HCT116 (cell line): ENCODE measurements at regions not wholly inside any gene's neighbourhood (a gene's known extent, or its start where the extent isn't known, plus 50 kb on each side); places are given as distances from the start of the nearest gene placed in this dataset.

Source experiments
- ATAC-seq: fragments of 200-7000 bp; cut with Tn5 transposase; 2 replicates; pipeline ENCODE4 v1.9.1; 2020; ENCODE audit warnings: mild to moderate bottlenecking, moderate library complexity
- BruUV-seq: library from RNA; stranded (reverse); fragments of 400-500 nt; replicated peaks from 2 replicates; lab custom pipeline; 2021; lab: Mats Ljungman, UMichigan
- CTCF ChIA-PET: fragments of 300-600 bp; sonication (Branson Sonifier 250); formaldehyde crosslinking; loops from one replicate; lab custom pipeline; 2021; ENCODE audit warnings: antibody characterized with exemption; lab: Charles Lee
- POLR2A ChIA-PET: fragments of 300-600, 350-600 bp; sonication (Branson Sonifier 250); formaldehyde crosslinking; loops from one replicate; lab custom pipeline; 2021; ENCODE audit warnings: antibody characterized with exemption; lab: Charles Lee
- RAD21 ChIA-PET, 2 experiments: fragments of 300-600 bp; sonication (Branson Sonifier 250); formaldehyde crosslinking; loops; one replicate each; lab custom pipeline; 2023; ENCODE audit warnings: low total read pairs in 2 of 2; ENCODE audit not compliant: uncharacterized antibody in 2 of 2, unreplicated experiment in 2 of 2, low non-redundant PET in 1 of 2; lab: Charles Lee
- DNase-seq: peaks from one replicate; pipeline ENCODE4 v3.0.0-alpha.2; 2010; ENCODE audit warnings: low read depth, low spot score
- H2AFZ ChIP-seq: fragments of 200-600 bp; shearing (Covaris generic), sonication (generic); 2 replicates; pipeline ENCODE4 v1.6.1; 2017; ENCODE audit warnings: low read depth, mixed run types, mixed read lengths, antibody characterized with exemption, low read length; ENCODE audit not compliant: poor library complexity, severe bottlenecking
- H3K27ac ChIP-seq: 2 replicates; pipeline ENCODE4 v1.5.1; 2012; ENCODE audit warnings: low read depth, low read length
- H3K27me3 ChIP-seq: fragments of 200-600 bp; sonication (generic); 2 replicates; pipeline ENCODE4 v1.6.1; 2016; ENCODE audit warnings: mixed run types, low read length, mixed read lengths; ENCODE audit not compliant: insufficient read depth
- H3K36me3 ChIP-seq, 2 experiments: fragments of 200-500 bp in 1 of 2; fragments of 200-600 bp in 1 of 2; sonication (Bioruptor generic) in 1 of 2; sonication (generic) in 1 of 2; 2 replicates each; pipeline versions ENCODE4 v1.5.1 to v1.6.1; 2014 to 2016; ENCODE audit warnings: low read length in 2 of 2, inconsistent platforms in 1 of 2, mixed read lengths in 1 of 2, mixed run types in 1 of 2; ENCODE audit not compliant: insufficient read depth in 2 of 2, control insufficient read depth in 1 of 2
- H3K4me1 ChIP-seq, 2 experiments: fragments of 200-600 bp in 1 of 2; sonication (generic) in 1 of 2; 2 replicates each; pipeline versions ENCODE4 v1.5.1 to v1.6.1; 2012 to 2017; ENCODE audit warnings: low read length in 2 of 2, inconsistent platforms in 1 of 2, mild to moderate bottlenecking in 1 of 2, mixed read lengths in 1 of 2, mixed run types in 1 of 2, moderate library complexity in 1 of 2; ENCODE audit not compliant: insufficient read depth in 2 of 2, control insufficient read depth in 1 of 2
- H3K4me2 ChIP-seq: fragments of 200-600 bp; sonication (generic); 2 replicates; pipeline ENCODE4 v1.6.1; 2017; ENCODE audit warnings: mixed run types, low read length, mixed read lengths
- H3K4me3 ChIP-seq, 2 experiments: fragments of 200-600 bp in 1 of 2; sonication (generic) in 1 of 2; replicated peaks in 1 of 2; 2 replicates each; pipeline ENCODE4 v1.5.1; 2011 to 2016; ENCODE audit warnings: low read length in 2 of 2, control low read depth in 1 of 2, low read depth in 1 of 2, mild to moderate bottlenecking in 1 of 2, mixed read lengths in 1 of 2, mixed run types in 1 of 2
- H3K79me2 ChIP-seq: fragments of 200-600 bp; sonication (generic); 2 replicates; pipeline ENCODE4 v1.6.1; 2017; ENCODE audit warnings: mild to moderate bottlenecking, mixed run types, low read length, moderate library complexity, mixed read lengths; ENCODE audit not compliant: insufficient read depth
- H3K9ac ChIP-seq: fragments of 200-600 bp; sonication (generic); 2 replicates; pipeline ENCODE4 v1.6.1; 2016; ENCODE audit warnings: low read length, mixed read lengths
- H3K9me2 ChIP-seq: fragments of 200-600 bp; sonication (generic), shearing (Covaris generic); 2 replicates; pipeline ENCODE4 v1.6.1; 2017; ENCODE audit warnings: mixed run types, mild to moderate bottlenecking, moderate library complexity; ENCODE audit not compliant: insufficient read depth
- H3K9me3 ChIP-seq, 2 experiments: fragments of 200-500 bp in 1 of 2; fragments of 200-600 bp in 1 of 2; sonication (Bioruptor generic) in 1 of 2; sonication (generic) in 1 of 2; 2 replicates each; pipeline ENCODE4 v1.6.1; 2014 to 2017; ENCODE audit warnings: low read length in 2 of 2, mixed read lengths in 2 of 2, inconsistent platforms in 1 of 2, low read depth in 1 of 2, mild to moderate bottlenecking in 1 of 2, mixed run types in 1 of 2, moderate library complexity in 1 of 2; ENCODE audit not compliant: control insufficient read depth in 1 of 2, insufficient read depth in 1 of 2
- H4K20me1 ChIP-seq: fragments of 200-600 bp; sonication (generic), shearing (Covaris generic); 2 replicates; pipeline ENCODE4 v1.6.1; 2017; ENCODE audit warnings: mixed run types, mild to moderate bottlenecking, moderate library complexity; ENCODE audit not compliant: insufficient read depth
- CBX3 ChIP-seq: IDR thresholded peaks from 2 replicates; pipeline ENCODE4 v1.6.1; 2012; ENCODE audit warnings: low read depth
- EGR1 ChIP-seq: IDR thresholded peaks from 2 replicates; pipeline ENCODE4 v1.6.1; 2012; ENCODE audit warnings: low read depth
- ELF1 ChIP-seq: IDR thresholded peaks from 2 replicates; pipeline ENCODE4 v1.6.1; 2012; ENCODE audit warnings: low read depth, borderline replicate concordance
- EZH2 ChIP-seq: fragments of 200-600 bp; sonication (generic); IDR thresholded peaks from 2 replicates; pipeline ENCODE4 v1.6.1; 2017; ENCODE audit warnings: antibody characterized with exemption, mixed run types
- EZH2phosphoT487 ChIP-seq: fragments of 200-600 bp; IDR thresholded peaks from 2 replicates; pipeline ENCODE4 v1.6.1; 2018; ENCODE audit warnings: antibody characterized with exemption, borderline replicate concordance
- FOSL1 ChIP-seq: IDR thresholded peaks from 2 replicates; pipeline ENCODE4 v1.6.1; 2012; ENCODE audit warnings: low read depth
- JUND ChIP-seq: IDR thresholded peaks from 2 replicates; pipeline ENCODE4 v1.6.1; 2012
- MAX ChIP-seq: IDR thresholded peaks from 2 replicates; pipeline ENCODE4 v1.6.1; 2012
- POLR2A ChIP-seq: IDR thresholded peaks from 2 replicates; pipeline ENCODE4 v1.7.0; 2011; ENCODE audit warnings: borderline replicate concordance; ENCODE audit not compliant: insufficient read depth, insufficient read length; ENCODE audit errors: extremely low read depth
- POLR2AphosphoS5 ChIP-seq: IDR thresholded peaks from 2 replicates; pipeline ENCODE4 v1.6.1; 2011; ENCODE audit warnings: mild to moderate bottlenecking, low read depth, low read length, moderate library complexity
- RAD21 ChIP-seq: IDR thresholded peaks from 2 replicates; pipeline ENCODE4 v1.6.1; 2012; ENCODE audit warnings: low read depth, mild to moderate bottlenecking
- REST ChIP-seq: IDR thresholded peaks from 2 replicates; pipeline ENCODE4 v1.6.1; 2012; ENCODE audit warnings: low read depth
- SIN3A ChIP-seq: IDR thresholded peaks from 2 replicates; pipeline ENCODE4 v1.6.1; 2012; ENCODE audit warnings: low read depth
- SRF ChIP-seq: IDR thresholded peaks from 2 replicates; pipeline ENCODE4 v1.6.1; 2012; ENCODE audit warnings: low read depth
- TCF7L2 ChIP-seq: IDR thresholded peaks from 2 replicates; pipeline ENCODE4 v1.7.0; 2011; ENCODE audit warnings: borderline replicate concordance, inconsistent platforms; ENCODE audit not compliant: insufficient read depth, insufficient read length; ENCODE audit errors: extremely low read depth
- YY1 ChIP-seq: IDR thresholded peaks from 2 replicates; pipeline ENCODE4 v1.6.1; 2011; ENCODE audit warnings: low read length, low read depth, moderate library complexity, mild to moderate bottlenecking; ENCODE audit not compliant: insufficient replicate concordance; ENCODE audit errors: extremely low read depth
- ZBTB33 ChIP-seq: IDR thresholded peaks from 2 replicates; pipeline ENCODE4 v1.6.1; 2011; ENCODE audit warnings: mild to moderate bottlenecking, low read length, moderate library complexity; ENCODE audit not compliant: insufficient replicate concordance; ENCODE audit errors: extremely low read depth
- ZFX ChIP-seq: fragments of 450-650 bp; IDR thresholded peaks from 2 replicates; pipeline ENCODE4 v1.6.1; 2017
- ZNF274 ChIP-seq: fragments of 200-500 bp; sonication (Bioruptor generic); IDR thresholded peaks from 2 replicates; pipeline ENCODE4 v1.6.1; 2014; ENCODE audit warnings: mild to moderate bottlenecking, low read depth, low read length, inconsistent platforms
- intact Hi-C: fragments of 100-400 bp; cut with micrococcal nuclease; formaldehyde crosslinking; loops from 2 replicates; pipeline ENCODE4 v1.10.0; 2022

GRCh38 chr15:72962054-72962702 is 90.1 kb upstream of the NEO1 start (continued):
- no peak for TF ChIP-seq REST
- TF ChIP-seq CBX3: no peak
- TF ChIP-seq RAD21: no peak
- TF ChIP-seq TCF7L2: no peak
- TF ChIP-seq SIN3A: no peak
- TF ChIP-seq POLR2A: no peak
- no peak for TF ChIP-seq POLR2AphosphoS5

GRCh38 chr15:72961346-72961745 is 90.9 kb upstream of the NEO1 start:
- H3K27ac ChIP-seq: no peak overlapping the region
- H4K20me1 ChIP-seq: no peaks in the 10 kb centered on the region
- RAD21 ChIA-PET: no interaction called here
- no peak overlapping the region for H3K4me2 ChIP-seq
- intact Hi-C loops: no loop called here
- H3K4me3 ChIP-seq: no peak overlapping the region
- TF ChIP-seq EZH2 (no peak), JUND (no peak), EGR1 (no peak), ZFX (no peak), ZNF274 (no peak), POLR2A (no peak), POLR2AphosphoS5 (no peak), ELF1 (no peak), ZBTB33 (no peak), SRF (no peak), EZH2phosphoT487 (no peak), MAX (no peak), YY1 (no peak), CBX3 (no peak), SIN3A (no peak), FOSL1 (no peak)
- H3K4me1 ChIP-seq: no peaks in the 10 kb centered on the region
- CTCF ChIA-PET: no interaction called here
- H3K79me2 ChIP-seq: no peaks in the 10 kb centered on the region
- POLR2A ChIA-PET: no interaction called here
- H3K27me3 ChIP-seq: no peaks in the 10 kb centered on the region
- H2AFZ ChIP-seq: no peak overlapping the region
- ATAC-seq: no peak
- no peak for DNase-seq
- BruUV-seq: no TSS peak
- H3K36me3 ChIP-seq: no peaks in the 10 kb centered on the region
- H3K9ac ChIP-seq: no peak overlapping the region
- H3K9me3 ChIP-seq: no peaks in the 10 kb centered on the region; a peak in 1 of 4 replicates
- no peaks in the 10 kb centered on the region for H3K9me2 ChIP-seq
